LNCAP (cell line): ENCODE measurements at regions not wholly inside any gene's neighbourhood (a gene's known extent, or its start where the extent isn't known, plus 50 kb on each side); places are given as distances from the start of the nearest gene placed in this dataset.

Experiments
- TF ChIP-seq, protein P1 (sequence below): fragments of 450-650 bp; IDR thresholded peaks from 2 replicates; pipeline ENCODE4 v1.5.1; 2017; ENCODE audit warnings: mild to moderate bottlenecking

DNA sequence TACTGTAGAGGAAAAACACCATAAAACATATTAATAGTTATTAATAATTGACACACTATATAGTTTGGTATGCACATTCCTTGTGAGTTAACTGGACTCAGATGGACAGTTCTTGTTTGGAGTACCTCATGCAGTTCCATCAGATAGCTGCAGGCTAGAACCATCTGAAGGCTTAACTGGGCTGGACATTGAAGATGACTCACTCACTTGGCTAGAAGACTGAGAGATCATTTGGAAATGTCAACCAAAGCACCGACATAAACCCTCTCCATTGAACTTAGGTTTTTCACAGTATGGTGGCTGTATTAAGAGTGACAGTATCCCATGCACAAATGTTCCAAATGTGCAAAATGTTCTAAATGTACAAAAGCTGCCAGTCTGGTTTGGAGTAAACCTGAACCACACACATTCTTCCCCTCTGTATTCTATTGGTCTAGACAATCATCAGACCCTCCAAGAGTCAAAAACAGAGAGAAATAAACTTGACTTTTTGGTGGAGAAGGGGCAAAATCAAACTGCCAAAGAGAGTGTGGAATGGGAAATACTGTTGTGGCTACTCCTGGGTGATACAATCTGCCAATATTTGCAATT is 708.4 kb downstream of the KCNT2 start:
- TF ChIP-seq, protein P1, sequence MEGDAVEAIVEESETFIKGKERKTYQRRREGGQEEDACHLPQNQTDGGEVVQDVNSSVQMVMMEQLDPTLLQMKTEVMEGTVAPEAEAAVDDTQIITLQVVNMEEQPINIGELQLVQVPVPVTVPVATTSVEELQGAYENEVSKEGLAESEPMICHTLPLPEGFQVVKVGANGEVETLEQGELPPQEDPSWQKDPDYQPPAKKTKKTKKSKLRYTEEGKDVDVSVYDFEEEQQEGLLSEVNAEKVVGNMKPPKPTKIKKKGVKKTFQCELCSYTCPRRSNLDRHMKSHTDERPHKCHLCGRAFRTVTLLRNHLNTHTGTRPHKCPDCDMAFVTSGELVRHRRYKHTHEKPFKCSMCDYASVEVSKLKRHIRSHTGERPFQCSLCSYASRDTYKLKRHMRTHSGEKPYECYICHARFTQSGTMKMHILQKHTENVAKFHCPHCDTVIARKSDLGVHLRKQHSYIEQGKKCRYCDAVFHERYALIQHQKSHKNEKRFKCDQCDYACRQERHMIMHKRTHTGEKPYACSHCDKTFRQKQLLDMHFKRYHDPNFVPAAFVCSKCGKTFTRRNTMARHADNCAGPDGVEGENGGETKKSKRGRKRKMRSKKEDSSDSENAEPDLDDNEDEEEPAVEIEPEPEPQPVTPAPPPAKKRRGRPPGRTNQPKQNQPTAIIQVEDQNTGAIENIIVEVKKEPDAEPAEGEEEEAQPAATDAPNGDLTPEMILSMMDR, result no peak

DNA sequence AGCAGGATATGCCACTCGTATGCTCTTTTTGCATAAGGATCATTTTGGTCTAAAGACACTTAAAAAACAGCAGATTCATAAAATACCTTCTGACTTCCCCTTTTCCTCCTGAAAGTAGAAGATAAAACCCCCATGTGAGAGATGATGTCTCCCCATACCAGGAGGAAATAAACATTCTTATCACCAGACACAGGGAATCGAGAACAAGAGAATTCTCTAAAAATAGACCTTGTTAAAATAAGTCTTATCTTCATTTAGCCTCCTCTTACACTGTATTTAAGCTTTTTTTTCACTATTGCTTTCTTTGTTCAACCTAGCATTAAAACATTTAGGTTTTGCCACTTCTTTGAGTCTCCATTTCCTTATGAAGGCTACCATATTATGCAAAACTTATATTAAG is 709.3 kb downstream of the KCNT2 start:
- TF ChIP-seq, protein P1, result no peak

DNA sequence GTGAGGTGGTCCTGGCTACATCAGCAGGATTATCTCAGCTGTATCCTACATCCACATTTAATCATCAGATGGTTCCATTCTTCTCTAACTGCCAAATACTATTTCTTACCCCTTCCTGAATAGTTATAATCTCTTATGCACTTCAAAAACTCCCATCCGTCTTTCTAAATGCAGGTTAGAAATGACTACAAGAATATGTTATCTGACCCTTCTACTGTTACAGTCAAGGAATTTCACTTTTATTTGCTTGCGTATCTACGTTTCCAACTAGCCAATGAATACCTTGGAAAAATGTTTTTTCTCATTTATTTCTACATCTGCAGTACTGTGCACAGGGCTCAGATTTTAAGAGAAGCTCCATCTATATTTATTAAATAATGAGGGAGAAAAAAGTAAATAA is 709.9 kb downstream of the KCNT2 start:
- TF ChIP-seq, protein P1, result no peak

DNA sequence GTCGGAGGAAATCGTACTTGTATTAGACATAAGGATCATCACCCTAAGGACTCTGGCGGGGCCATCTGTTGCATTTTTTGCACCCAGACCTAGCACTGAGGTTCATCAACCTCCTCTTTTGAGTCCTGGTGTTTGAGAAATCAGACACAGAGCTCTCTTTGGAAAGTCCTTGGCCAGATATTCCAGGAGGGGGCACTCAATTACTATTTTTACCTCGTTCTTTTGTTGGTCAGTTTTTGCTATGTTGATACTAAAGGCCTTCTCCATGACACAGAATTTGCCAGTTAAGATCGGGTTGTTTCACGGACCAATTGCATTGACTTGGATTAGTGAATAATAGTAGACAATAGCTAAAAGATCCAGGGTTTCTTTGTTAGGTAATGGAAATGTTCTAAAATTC is 711.2 kb downstream of the KCNT2 start:
- TF ChIP-seq, protein P1, result peak; percentile 36; the same call in 1 of the 2 replicates

DNA sequence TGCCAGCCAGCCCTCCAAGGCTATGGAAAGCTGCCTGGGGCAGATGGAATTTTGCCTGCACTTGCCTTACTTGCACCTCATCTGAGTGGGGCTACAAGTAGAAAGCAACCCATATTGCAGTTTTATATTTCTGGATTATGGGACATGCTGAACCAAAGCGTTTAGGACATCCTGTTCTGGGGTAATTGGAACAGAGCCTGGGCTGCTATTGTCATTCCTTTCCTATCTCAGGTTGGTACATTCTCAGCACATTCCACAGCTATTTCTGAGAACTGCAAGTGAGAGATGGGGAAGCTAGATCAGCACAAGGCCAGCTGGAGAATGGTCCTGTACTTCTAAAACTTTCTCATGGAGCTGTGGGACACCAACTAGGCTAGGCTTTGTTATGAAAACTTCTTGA is 713.8 kb downstream of the KCNT2 start:
- TF ChIP-seq, protein P1, result no peak

DNA sequence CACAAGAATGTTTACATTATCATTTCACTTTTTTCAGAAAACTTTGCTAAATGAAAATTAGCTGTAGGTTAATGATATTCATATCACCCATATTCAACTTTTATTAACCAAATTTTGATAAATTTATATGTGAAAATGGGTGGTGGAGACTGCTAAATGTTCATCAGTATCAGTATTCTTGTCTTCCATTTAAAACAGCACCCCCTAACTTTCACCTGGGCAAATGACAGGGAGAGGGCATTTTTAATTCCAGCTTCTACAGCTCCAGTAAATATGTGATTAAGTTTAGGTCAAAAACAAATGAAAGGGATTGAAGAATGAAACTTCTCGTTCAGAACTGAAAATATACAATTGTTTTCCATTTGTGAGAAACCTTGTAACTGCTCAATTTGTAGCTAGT is 722.2 kb downstream of the KCNT2 start:
- TF ChIP-seq, protein P1, result 0 out of 2 replicates have a peak, but pooled peaks have one; percentile 34

- TF ChIP-seq, protein P1, result no peak
Observed at GRCh38 chr1:195878478-195878877, 729.8 kb downstream of the KCNT2 start.

- TF ChIP-seq, protein P1, result no peak
Observed at GRCh38 chr1:195876792-195877191, 731.4 kb downstream of the KCNT2 start.
